Thyroid gland (tissue), 4 donors: ENCODE measurements at regions not wholly inside any gene's neighbourhood (a gene's known extent, or its start where the extent isn't known, plus 50 kb on each side); places are given as distances from the start of the nearest gene placed in this dataset.

ENCODE experiments used
- CTCF ChIP-seq, 6 experiments: fragments of 200-600 bp in 3 of 6; fragments of 450-650 bp in 3 of 6; sonication (generic) in 3 of 6; IDR thresholded peaks; one replicate each; pipeline ENCODE4 v1.5.1; 2016 to 2019; ENCODE audit warnings: antibody characterized with exemption in 6 of 6, mild to moderate bottlenecking in 2 of 6, inconsistent platforms in 1 of 6, moderate library complexity in 1 of 6
- POLR2A ChIP-seq, 2 donors: fragments of 450-650 bp; IDR thresholded peaks; one replicate each; pipeline ENCODE4 v1.6.1; 2017; ENCODE audit warnings: antibody characterized with exemption in 2 of 2, mild to moderate bottlenecking in 2 of 2, moderate library complexity in 1 of 2

- TF ChIP-seq CTCF (IDR thresholded peaks at IDR 0.05): peak; percentile 77 to 89 (median 86)
- no peak for TF ChIP-seq POLR2A (IDR thresholded peaks at IDR 0.05)
Measured at GRCh38 chr22:25362215-25362882, 142.9 kb downstream of the CRYBB2 start.
